Kidney capillary endothelial cell (primary cell): ENCODE measurements at regions not wholly inside any gene's neighbourhood (a gene's known extent, or its start where the extent isn't known, plus 50 kb on each side); places are given as distances from the start of the nearest gene placed in this dataset.
"Not testable (repeated sequence)": the region's sequence is repeated elsewhere in the genome, so short reads cannot be mapped to it uniquely, and the experiment has no call there.

ENCODE experiments used
- DNase-seq: peaks from one replicate; pipeline ENCODE4 v3.0.0-alpha.2; 2018; ENCODE audit warnings: low spot score

DNA sequence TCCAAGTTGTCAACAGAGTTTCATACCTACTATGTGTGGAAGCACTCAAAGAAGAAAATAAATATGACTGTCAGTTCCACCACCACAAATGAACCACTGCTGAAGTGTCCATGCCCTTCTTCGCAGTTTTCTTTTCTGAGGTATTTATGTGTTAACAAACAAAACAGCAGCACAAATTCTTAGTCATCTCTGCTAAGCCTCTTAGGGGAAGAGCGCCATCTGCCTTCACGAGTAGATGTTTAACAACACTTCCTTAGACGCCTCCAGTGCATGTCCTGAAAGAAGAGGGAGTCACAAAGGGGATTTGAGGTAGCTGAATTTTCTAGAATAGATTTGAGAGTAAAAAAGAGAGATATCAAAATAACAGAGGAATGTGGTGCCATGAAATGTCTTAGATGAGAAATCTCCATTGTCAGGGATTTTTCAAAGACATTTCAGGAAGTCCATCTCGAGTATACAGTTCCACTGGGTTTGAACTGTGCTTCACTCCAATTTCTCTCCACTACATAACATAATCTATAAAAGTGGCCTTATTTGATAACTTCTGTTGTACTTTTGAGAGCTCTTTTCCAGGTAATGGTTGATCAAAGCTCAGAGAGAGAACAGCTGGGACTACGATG is 775.3 kb upstream of the POM121L12 start:
- no peak for DNase-seq

DNA sequence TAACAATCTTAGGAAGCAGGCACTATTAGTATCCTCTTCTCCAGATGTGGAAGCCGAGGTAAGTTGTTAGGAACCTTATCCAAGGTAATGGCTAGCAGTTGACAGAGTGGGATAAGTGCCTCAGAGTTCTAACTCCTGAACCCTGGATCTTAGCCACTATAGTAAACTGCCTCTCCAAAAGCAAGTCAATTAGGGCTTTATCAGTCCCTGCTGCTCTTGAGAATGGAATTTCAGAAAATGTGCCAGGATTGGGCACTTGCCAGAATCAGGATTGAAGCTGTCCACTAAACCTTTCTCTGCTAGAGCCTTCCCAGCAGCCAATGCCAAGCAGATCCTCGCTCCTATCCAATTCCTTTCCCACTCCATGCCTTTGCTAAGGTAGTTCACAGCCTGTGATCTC is 777.5 kb upstream of the POM121L12 start:
- no peak for DNase-seq

DNA sequence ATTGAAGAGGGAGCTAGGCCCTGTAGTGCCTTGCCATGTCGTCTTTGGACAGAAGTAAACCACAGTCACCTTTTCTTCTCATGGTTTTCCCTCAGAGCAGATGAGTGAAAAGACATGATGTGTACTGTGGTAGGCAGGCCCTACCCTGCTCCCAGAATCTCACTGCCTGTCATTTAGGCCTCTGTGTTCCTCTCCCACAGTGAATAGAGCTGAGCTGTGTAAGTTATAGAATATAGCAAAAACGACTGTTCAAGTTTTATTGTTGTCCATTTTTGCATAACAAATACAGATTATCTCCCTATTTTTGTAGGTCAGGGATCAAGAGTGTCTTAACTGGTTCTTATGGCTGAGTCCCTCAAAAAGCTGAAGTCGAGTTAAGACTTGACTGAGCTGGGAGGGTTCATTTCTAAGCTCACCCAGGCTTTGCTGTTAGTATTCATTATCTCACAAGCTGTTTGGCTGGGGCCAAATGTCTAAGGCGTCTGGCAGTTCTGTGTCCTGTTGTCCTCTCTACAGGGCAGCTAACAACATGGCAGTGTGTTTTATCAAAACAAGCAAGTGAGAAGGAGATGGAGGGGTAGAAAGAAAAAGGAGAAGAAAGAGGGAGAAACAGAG is 780.9 kb upstream of the POM121L12 start:
- no peak for DNase-seq

DNA sequence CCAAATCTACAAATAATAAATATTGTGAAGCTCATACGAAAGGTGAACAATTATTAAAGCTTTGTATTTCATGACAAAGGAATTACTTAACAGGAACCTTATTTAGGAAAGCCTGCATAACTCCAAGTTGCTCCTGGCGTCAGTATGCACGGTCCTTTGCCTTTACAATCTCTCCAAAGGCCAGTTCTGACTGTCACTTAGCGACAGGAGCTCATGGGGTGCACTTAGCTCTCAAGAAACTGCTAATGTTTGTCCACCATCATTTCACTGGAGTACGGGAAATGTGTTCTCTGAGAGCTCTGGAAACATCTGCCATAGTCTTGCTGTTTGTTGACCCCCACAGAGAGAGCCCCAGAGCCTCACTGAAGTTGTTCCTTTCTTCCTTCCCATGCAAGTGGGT is 781.5 kb upstream of the POM121L12 start:
- no peak for DNase-seq

DNA sequence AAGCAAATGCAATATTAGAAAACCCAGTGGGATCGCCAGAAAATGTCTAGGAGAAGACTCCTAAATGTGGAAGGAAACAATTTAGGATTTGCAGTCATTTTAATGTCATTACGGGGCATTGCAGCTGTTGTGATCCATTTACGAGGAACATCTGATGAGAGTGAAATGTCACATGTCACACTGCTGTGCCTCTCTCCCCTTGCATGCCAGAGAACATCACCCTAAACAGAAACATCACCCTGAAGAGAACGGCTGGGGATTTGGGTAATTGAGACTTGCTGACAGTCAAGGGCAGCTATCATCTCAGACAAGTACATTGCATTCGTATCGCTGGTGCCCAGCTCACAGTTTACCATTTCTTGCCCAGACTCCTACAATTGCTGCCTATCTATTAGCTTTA is 785.7 kb upstream of the POM121L12 start:
- no peak for DNase-seq

DNA sequence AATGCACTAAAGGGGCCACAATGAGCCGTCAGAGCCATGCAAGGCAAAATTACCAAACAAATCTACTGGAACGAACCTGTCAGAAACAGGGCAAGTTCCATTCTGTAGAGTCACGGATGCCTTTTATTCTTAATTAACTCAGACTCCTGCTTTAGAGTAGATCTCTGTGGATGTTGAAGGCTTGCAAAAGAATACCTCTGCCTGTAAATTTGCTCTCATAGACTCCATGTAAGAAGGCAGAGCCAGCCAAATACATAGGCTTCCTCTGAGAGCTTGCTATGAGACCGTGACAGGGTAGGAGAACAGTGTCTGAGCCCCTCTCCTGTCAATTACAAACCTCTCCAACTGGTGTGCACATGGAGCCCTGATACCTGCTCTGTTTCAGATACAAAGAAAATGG is 787.9 kb upstream of the POM121L12 start:
- DNase-seq: no peak

DNA sequence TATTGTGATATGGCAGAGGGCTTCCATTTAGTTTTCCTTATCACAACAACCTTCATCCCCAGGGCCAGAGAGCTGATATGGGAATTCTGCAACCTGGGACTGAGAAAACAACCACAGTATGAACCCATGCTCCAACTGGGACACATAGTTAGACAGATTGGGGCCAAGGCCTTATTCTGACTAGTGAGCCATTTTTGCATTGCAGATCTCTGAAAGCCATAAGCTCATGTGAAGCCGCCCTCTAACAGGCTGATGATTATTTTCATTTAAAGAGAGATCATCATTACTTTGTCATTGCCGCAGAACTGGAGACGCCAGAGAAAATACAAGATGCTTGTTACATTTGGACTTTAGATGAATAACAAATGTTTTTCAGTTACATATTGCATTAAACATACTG is 791.7 kb upstream of the POM121L12 start:
- DNase-seq: no peak

DNA sequence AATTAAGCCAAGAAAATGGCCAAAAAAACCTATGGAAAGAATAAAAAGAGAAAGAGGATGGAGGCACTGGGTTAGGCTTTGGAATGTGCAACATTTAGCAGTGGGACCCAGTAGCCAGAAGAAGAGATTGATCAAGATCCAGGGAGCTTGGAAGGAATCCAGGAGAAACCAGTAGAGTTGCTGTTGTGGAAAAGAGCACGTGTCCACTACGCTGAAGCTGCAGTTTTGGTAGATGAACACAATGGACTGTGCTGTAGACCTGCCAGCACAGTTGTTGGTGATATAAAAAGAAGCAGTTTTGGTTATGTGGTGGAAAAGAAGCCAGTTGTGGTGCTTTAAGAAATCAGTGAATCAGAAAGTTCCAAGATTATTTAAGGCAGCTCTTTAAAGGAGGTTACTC is 802.2 kb upstream of the POM121L12 start:
- DNase-seq: no peak

DNA sequence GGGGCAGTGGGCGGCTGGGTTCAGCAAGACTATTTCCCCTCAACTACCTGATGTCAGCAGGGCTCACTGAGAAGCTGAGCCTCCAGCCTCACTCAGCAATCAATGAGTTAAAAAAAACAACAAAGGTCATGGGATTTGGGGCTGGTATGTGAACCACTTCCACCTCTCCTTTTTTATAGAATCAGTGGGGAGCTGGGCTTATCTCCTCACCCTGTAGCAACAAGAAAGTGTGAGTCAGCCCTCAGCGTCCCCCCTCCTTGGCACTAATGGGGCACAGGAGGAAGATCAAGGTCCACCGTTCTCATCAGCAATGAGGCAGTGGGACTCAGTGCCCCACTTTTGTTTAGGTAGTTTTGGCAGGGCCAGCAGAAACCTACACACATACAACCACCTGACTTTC is 823.5 kb upstream of the POM121L12 start:
- no peak for DNase-seq

DNA sequence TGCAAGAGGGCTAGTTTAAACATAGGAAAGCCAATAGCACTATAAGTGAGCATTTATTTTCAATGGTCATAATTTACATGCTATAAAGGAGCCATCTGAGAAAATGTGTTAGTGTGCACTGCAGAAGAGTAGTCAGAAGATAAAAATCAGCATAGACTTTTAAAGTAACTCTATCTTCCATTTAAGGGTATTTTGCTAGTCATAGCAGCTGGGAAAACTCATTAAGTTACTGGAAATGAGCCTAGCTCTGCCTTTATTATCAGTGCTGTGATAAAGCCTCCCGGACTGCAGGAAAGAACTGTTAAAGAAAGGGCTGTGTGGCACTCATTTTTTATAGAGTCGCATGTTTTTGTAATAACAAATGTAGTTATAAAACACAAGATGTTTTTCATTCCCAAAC is 825.8 kb upstream of the POM121L12 start:
- DNase-seq: no peak

DNA sequence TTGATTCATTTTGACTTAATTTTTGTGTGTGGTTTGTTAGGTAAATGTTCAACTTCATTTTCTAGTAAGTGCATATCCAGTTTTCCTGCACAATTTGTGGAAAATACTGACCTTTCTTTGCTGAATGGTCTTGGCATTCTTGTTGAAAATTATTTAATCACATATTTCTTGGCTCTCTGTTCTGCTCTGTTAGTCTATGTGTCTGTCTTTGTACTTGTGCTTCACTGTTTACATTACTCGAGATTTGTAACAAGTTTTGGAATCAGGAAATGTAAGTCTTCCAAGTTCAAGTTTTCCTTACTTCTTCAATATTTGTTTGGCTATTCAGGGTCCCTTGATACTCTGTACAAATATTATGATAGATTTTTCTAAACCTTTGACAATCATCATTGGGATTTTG is 838.2 kb upstream of the POM121L12 start:
- DNase-seq: no peak

DNA sequence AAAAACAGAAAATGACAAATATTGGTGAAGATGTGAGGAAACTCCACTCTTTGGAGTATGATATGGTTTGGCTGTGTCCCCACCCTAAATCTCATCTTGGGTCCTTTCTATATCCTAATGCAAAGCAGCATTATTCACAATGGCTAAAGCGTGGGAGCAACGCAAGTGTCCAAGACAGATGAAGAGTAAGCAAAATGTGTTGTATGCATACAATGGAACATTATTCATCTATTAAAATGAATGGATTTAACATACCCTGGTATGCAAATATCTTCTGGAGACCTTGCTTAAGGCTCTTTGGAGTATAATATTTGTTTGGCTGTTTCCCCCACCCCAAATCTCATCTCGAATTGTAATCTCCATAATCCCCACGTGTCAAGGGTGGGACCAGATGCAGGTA is 839.8 kb upstream of the POM121L12 start:
- no peak for DNase-seq

DNA sequence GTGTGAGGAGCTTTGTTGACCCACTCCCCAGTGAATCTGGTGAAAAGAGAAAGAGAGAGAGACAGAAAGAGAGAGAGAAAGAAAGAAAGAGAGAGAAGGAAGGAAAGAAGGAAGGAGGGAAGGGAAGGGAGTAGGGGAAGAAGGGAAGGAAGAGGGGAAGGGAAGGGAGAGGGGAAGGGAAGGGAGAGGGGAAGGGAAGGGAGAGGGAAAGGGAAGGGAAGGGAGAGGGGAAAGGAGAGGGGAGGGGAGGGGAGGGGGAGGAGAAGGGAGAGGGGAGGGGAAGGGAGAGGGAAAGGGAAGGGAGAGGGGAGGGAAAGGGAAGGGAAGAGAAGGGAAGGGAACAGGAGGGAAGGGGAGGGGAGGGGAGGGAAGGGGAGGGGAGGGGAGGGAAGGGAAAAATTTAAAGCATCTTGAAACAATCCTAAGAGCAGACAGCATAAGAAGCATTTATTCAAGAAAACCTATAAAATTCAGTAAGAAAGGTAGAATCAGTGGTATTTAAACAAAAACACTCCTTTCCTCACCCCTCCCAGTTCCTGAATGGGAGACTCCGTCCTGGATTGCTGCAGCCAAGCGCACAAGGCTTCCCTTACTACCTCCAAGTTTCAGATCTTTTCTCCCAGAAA is 846.2 kb upstream of the POM121L12 start:
- no peak for DNase-seq

DNA sequence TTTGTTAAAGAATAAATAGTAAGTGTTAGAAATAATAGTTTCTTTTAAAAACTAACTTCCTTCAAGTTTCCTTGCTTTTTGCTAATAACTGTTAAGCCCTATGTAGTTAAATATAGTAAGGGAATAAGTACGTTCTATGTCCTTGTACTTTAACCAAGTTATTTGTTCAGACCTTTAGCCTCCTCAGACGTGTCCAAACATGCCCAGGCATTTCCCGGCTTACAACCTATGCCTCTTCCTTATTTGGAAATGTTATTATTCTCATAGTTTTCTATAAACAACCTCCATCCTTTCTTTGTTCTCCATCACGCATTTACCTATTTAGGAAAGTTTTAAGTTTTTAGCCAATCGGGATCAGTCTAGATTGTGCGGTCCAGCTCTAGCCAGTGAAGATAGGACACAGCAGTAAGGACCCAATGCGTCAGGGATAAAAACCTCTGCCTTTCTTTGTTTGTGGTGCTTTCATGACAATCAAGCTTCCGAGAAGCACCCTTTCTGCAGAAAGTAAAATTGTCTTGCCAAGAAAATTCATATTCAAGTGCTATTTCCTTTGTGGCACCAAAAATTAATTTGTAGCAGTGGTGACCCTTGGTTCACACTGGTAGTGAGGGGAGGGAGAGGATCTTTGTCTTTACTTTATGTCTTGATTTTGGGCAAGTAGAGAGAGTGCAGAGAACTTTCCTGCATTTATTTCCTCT is 851.3 kb upstream of the POM121L12 start:
- DNase-seq: no peak

DNA sequence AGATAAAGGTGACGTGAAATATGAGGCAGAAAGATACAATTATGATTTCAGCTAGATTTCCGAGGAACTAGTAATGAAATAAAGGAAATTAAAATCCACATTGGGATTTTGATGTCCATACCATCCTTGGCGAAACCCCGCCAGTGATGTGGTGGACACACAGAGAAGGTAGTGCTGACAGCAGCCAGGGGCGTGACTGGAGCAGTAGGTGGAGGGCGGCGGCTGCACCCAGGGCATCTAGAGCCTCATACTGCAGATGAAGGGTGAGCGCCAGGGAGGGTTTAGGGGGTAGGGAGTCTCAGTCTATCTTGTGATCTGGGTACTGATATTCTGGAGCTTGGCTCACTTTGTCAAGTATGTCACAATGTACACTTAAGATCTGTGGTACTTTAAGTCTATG is 855.5 kb upstream of the POM121L12 start:
- no peak for DNase-seq

DNA sequence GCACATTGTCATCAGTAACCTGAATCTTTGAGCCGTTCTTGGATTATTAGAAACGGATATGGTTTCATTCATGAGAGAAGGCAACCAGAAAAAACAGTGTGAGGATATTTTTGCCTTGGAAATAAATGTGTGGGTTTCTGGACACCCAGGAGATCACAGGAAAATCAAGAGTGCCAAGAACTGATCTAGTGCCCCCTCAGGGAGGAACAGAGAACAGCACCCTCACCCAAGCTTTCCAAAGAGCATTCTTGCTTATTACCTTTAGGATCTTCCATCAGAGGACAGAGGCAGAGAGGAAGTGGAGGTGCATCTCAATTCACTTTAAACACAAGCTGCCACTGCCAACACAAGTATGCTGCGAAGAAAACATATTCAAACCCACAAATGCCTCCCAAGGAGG is 851.5 kb upstream of the COBL start:
- DNase-seq: no peak

DNA sequence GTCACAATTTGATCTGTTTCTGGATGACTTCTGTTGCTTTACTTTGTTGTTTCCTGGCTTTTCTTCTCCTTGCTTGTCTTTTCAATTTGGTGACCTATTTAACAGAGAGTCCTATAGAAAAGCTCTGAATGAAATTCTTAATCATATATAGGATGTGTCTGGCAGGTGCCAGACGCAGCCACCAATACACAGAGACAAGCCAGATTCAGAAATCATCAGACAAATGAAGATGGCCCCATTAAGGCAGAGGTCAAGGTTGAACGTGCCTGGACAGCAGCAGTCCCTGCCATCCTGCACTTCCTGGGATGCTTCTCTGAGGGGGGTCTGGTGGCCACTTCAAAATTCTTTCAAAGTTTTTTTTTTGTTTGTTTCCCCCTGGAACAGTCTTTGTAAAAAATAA is 846.7 kb upstream of the COBL start:
- no peak for DNase-seq

DNA sequence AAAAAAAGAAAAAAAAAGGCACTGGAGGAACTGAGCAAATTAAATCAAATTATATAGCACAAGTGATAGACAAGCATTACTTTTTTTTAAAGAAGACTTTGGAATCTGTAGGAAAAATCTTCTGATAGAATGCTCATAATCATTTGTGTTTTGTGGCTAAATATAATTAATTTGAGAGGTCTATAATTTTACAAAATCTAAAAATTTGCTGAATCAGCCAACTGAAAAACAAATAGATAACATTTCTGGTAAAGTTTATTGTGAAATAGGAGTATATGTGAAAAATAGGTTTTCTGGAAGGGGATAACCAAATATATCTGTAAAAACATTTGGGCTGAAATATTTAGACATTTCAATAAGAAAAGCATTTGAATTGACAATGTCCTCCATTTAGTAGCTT is 844.9 kb upstream of the COBL start:
- no peak for DNase-seq

DNA sequence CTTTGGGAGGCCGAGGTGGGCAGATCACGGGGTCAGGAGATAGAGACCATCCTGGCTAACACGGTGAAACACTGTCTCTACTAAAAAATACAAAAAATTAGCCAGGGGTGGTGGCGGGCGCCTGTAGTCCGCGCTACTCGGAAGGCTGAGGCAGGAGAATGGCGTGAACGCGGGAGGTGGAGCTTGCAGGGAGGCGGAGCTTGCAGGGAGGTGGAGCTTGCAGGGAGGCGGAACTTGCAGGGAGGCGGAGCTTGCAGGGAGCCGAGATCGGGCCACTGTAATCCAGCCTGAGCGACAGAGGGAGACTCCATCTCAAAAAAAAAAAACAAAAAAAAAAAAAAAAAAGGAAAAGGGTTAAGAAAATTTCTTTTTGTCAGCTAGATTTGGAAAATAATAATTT is 842.8 kb upstream of the COBL start:
- not testable (repeated sequence) for DNase-seq

DNA sequence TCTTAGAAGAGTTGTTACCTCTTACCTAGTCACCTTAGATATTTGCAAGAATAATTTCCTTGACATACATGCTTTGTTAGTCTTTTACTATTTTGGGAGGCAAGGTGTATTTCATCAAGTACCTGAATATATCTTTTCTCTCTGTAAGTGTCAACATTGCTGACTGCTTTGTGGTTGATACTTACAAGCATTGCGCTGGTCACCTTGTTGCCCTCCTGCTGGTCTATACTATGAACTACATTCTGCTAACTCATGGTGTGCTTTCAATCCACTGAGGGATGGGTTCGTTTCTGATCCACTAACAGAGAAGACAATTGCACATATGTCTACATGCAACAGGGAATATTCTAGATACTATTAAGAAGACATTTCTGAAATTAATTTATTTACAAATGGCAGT is 837.8 kb upstream of the COBL start:
- no peak for DNase-seq

DNA sequence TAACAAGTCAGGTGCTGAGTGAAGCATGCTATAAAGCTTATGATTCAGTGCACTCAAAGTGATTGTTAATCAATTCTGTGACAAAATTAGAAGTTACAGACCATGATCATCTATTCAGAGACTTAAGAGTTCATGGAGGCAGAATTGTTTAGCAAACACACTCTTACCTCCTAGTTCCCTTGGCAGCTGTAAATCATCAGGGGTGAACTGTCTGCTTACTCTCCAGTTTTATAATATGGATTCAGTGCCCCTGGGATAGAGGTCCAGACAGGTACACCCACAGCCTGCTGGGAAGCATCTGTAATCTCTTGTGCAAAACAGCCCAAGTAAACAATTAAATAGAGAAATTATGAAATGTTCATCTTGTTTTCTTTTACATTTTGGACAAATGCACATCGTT is 835.0 kb upstream of the COBL start:
- DNase-seq: no peak

DNA sequence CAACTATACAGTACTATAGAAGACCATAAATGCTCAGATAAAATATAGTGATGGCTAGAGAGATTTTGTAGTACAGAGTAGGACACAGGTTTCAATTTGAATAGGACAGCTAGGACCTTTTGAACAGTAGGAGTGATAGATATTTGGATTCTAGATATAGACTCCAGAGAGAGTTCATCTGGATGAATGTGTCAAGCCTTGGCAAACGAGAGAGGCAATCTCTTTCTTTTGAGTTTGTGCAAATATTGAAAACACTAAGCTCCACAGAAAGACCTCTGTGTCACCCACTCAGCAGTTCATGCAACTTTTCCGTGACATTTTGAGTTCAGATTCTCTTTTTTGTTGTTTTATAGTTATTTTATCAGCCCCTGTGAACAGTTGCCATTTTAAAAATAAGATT is 834.3 kb upstream of the COBL start:
- no peak for DNase-seq

DNA sequence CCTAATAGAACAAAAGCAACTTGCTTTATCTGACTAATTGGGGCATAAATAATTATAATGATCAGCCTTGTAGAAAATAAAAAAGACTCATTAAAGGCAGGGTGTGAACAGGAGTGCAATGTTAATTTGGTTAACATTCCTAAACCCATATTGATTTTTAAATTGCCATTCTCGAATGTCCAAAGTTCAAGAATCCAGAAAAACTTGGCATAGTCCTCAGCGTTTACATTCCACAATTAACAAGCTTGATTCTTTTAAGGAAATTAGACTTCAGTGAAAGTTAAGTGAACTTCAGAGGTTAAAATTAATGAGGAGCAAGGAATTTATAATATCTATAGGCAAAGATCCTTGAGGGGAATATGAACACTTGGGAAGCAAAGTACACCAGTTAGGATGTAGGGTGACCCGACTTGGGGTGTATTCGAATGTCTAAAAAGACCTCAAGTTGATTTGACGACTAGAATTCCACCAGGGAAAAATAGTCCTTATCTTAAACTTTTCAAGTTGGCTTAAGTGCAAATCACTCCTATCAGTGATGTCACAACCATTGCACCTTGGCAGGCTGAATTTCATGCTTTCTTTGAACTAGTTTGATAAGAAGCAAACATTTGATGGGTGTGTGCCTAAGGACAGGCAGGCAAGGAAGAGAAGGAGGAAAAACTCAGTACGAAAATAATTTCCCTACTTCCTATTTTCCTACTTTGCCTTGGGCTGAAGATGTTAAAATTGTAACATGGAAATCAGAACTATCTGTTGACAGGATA is 830.4 kb upstream of the COBL start:
- no peak for DNase-seq
